Bronchial epithelial cell (primary cell): ENCODE measurements at regions not wholly inside any gene's neighbourhood (a gene's known extent, or its start where the extent isn't known, plus 50 kb on each side); places are given as distances from the start of the nearest gene placed in this dataset.

Experiments
- DNase-seq: peaks from one replicate; pipeline ENCODE4 v3.0.0-alpha.2; 2010; ENCODE audit warnings: low read depth
- FAIRE-seq: peaks from 2 replicates; lab custom pipeline; 2011; peaks lifted over from hg19 to GRCh38; lab: Jason Lieb, UNC
- H3K27me3 ChIP-seq: 2 replicates; pipeline ENCODE4 v1.5.1; 2011; ENCODE audit warnings: low read length; ENCODE audit not compliant: control insufficient read depth, insufficient read depth
- H3K36me3 ChIP-seq: 2 replicates; pipeline ENCODE4 v1.5.1; 2011; ENCODE audit warnings: low read length; ENCODE audit not compliant: control insufficient read depth, insufficient read depth
- H3K4me3 ChIP-seq: 2 replicates; pipeline ENCODE4 v1.5.1; 2011; ENCODE audit warnings: mild to moderate bottlenecking, low read depth, low read length, control low read depth
- CTCF ChIP-seq: IDR thresholded peaks from 2 replicates; pipeline ENCODE4 v1.5.1; 2011; ENCODE audit warnings: mild to moderate bottlenecking, moderate library complexity, low read length, control low read depth, inconsistent platforms; ENCODE audit not compliant: insufficient read depth, severe bottlenecking

DNA sequence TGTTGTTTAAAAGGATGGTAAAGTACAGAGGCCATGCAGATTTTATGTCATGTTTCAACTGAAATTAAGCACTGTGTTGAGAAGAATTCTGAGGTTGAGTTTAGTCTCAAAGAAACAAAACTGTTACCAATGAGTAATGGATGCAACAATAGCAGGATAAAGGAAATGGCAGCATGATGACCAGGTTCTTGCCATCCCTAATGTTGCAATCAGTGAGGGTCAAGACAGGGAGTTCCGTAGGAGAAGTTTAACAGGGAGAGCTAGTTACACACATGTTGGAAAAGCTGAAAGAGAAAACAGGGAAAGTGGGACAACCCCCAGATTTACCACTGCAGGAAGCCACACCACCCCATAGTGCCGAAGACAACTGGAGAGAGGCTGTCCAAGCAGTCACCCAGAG is 343.8 kb upstream of the EPHA4 start:
- H3K27me3 ChIP-seq = no peaks in the 10 kb centered on the region
- no peaks in the 10 kb centered on the region for H3K36me3 ChIP-seq
- DNase-seq = no peak
- no peak for FAIRE-seq
- no peak for TF ChIP-seq CTCF
- H3K4me3 ChIP-seq = no peak overlapping the region

GRCh38 chr2:221914334-221914880 is 342.3 kb upstream of the EPHA4 start:
- Histone ChIP-seq H3K36me3 (no peaks in the 10 kb centered on the region), H3K4me3 (no peak overlapping the region), H3K27me3 (no peaks in the 10 kb centered on the region)
- no peak for TF ChIP-seq CTCF
- no peak for DNase-seq
- FAIRE-seq = no peak

GRCh38 chr2:221911890-221912289 is 339.8 kb upstream of the EPHA4 start:
- H3K4me3 ChIP-seq = no peak overlapping the region
- TF ChIP-seq CTCF = no peak
- no peak for DNase-seq
- no peaks in the 10 kb centered on the region for H3K27me3 ChIP-seq
- FAIRE-seq = no peak
- no peaks in the 10 kb centered on the region for H3K36me3 ChIP-seq

- FAIRE-seq (no peak), DNase-seq (no peak)
- no peaks in the 10 kb centered on the region for H3K36me3 ChIP-seq
- no peak overlapping the region for H3K4me3 ChIP-seq
- TF ChIP-seq CTCF = no peak
- no peaks in the 10 kb centered on the region for H3K27me3 ChIP-seq
Observed at GRCh38 chr2:221911321-221911720, 339.2 kb upstream of the EPHA4 start.

DNA sequence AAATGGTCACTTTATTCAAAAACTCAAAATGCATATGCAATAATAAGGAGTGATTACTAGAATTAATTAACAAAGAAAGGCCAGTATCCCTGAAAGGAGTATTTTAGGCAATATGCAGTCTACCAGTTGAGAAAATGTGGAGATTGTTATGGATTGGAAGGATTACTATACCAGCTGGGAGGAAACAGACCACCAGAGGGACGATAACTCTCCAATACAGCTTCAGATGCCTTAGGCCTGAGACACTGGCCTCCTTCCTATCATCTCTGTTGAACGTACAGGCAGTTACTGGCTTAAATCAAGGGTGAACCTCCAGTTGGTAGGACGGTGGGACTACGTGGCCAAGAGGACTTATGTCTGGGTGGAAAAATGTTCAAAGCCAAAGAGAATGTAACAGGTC is 336.4 kb upstream of the EPHA4 start:
- H3K27me3 ChIP-seq = no peaks in the 10 kb centered on the region
- H3K4me3 ChIP-seq = no peak overlapping the region
- no peaks in the 10 kb centered on the region for H3K36me3 ChIP-seq
- no peak for TF ChIP-seq CTCF
- FAIRE-seq = no peak
- DNase-seq = no peak

- no peak for TF ChIP-seq CTCF
- Histone ChIP-seq H3K36me3 (no peaks in the 10 kb centered on the region), H3K4me3 (no peak overlapping the region), H3K27me3 (no peaks in the 10 kb centered on the region)
- DNase-seq (no peak), FAIRE-seq (no peak)
Observed at GRCh38 chr2:221897718-221898117, 325.6 kb upstream of the EPHA4 start.
